Left forelimb (tissue), 1 donor: ENCODE measurements at regions not wholly inside any gene's neighbourhood (a gene's known extent, or its start where the extent isn't known, plus 50 kb on each side); places are given as distances from the start of the nearest gene placed in this dataset.

ENCODE experiments used
- DNase-seq: peaks from one replicate; pipeline ENCODE4 v3.0.0-alpha.2; 2018; ENCODE audit warnings: low spot score

GRCh38 chr10:47143473-47143872 is 156.5 kb upstream of the GDF10 start:
- no peak for DNase-seq

- no peak for DNase-seq
Observed at GRCh38 chr10:47144525-47144924, 155.5 kb upstream of the GDF10 start.

- DNase-seq, result no peak
Observed at GRCh38 chr10:47145290-47145934, 154.6 kb upstream of the GDF10 start.

- no peak for DNase-seq
Observed at GRCh38 chr10:47146572-47146971, 153.4 kb upstream of the GDF10 start.

GRCh38 chr10:47147186-47147585 is 152.8 kb upstream of the GDF10 start:
- no peak for DNase-seq

- DNase-seq, result no peak
Observed at GRCh38 chr10:47150581-47150980, 149.4 kb upstream of the GDF10 start.

GRCh38 chr10:47151920-47152319 is 148.1 kb upstream of the GDF10 start:
- no peak for DNase-seq

- no peak for DNase-seq
Observed at GRCh38 chr10:47152861-47153349, 147.1 kb upstream of the GDF10 start.

GRCh38 chr10:47154762-47155161 is 145.2 kb upstream of the GDF10 start:
- no peak for DNase-seq

- DNase-seq, result peak; percentile 25
Observed at GRCh38 chr10:47156873-47157272, 143.1 kb upstream of the GDF10 start.

GRCh38 chr10:47158116-47159071 is 141.6 kb upstream of the GDF10 start:
- peak; percentile 28 for DNase-seq

- peak; percentile 54 for DNase-seq
Observed at GRCh38 chr10:47159361-47160260, 140.4 kb upstream of the GDF10 start.

GRCh38 chr10:47160261-47160908 is 139.6 kb upstream of the GDF10 start:
- peak; percentile 40 for DNase-seq

GRCh38 chr10:47160967-47161366 is 139.0 kb upstream of the GDF10 start:
- DNase-seq, result peak; percentile 31

- DNase-seq, result no peak
Observed at GRCh38 chr10:47161465-47161864, 138.5 kb upstream of the GDF10 start.

GRCh38 chr10:47164126-47164799 is 135.7 kb upstream of the GDF10 start:
- no peak for DNase-seq

GRCh38 chr10:47164800-47165128 is 135.2 kb upstream of the GDF10 start:
- no peak for DNase-seq

- no peak for DNase-seq
Observed at GRCh38 chr10:47165168-47165710, 134.8 kb upstream of the GDF10 start.

GRCh38 chr10:47165711-47166404 is 134.1 kb upstream of the GDF10 start:
- DNase-seq, result peak; percentile 86

GRCh38 chr10:47166405-47166777 is 133.6 kb upstream of the GDF10 start:
- DNase-seq, result no peak
